LHCN-M2 (cell line): ENCODE measurements at regions not wholly inside any gene's neighbourhood (a gene's known extent, or its start where the extent isn't known, plus 50 kb on each side); places are given as distances from the start of the nearest gene placed in this dataset.
"Not testable (repeated sequence)": the region's sequence is repeated elsewhere in the genome, so short reads cannot be mapped to it uniquely, and the experiment has no call there.

ENCODE experiments used
- DNase-seq: peaks from one replicate; pipeline ENCODE4 v3.0.0-alpha.2; 2012; ENCODE audit warnings: low read depth

GRCh38 chr10:129056734-129057689 lies 410.0 kb upstream of the MGMT start:
- DNase-seq, result no peak

- DNase-seq, result no peak
Observed at GRCh38 chr10:129057856-129058663, 409.0 kb upstream of the MGMT start.

- DNase-seq, result no peak
Observed at GRCh38 chr10:129058664-129059155, 408.3 kb upstream of the MGMT start.

- no peak for DNase-seq
Observed at GRCh38 chr10:129059977-129060376, 407.1 kb upstream of the MGMT start.

GRCh38 chr10:129063212-129063611 lies 403.8 kb upstream of the MGMT start:
- DNase-seq, result no peak

- DNase-seq, result no peak
Observed at GRCh38 chr10:129063877-129064276, 403.2 kb upstream of the MGMT start.

GRCh38 chr10:129066529-129066928 lies 400.5 kb upstream of the MGMT start:
- DNase-seq, result not testable (repeated sequence)

GRCh38 chr10:129071411-129071810 lies 395.6 kb upstream of the MGMT start:
- not testable (repeated sequence) for DNase-seq

GRCh38 chr10:129074939-129075338 lies 392.1 kb upstream of the MGMT start:
- no peak for DNase-seq

GRCh38 chr10:129075508-129075907 lies 391.5 kb upstream of the MGMT start:
- DNase-seq, result no peak

GRCh38 chr10:129075927-129076326 lies 391.1 kb upstream of the MGMT start:
- DNase-seq, result no peak

- DNase-seq, result no peak
Observed at GRCh38 chr10:129078346-129078745, 388.7 kb upstream of the MGMT start.

GRCh38 chr10:129078746-129079145 lies 388.3 kb upstream of the MGMT start:
- no peak for DNase-seq

- DNase-seq, result no peak
Observed at GRCh38 chr10:129079705-129080104, 387.3 kb upstream of the MGMT start.

GRCh38 chr10:129085811-129086210 lies 381.2 kb upstream of the MGMT start:
- DNase-seq, result no peak

- no peak for DNase-seq
Observed at GRCh38 chr10:129089341-129089740, 377.7 kb upstream of the MGMT start.

- no peak for DNase-seq
Observed at GRCh38 chr10:129090165-129090564, 376.9 kb upstream of the MGMT start.

GRCh38 chr10:129090618-129091366 lies 376.2 kb upstream of the MGMT start:
- DNase-seq, result no peak

GRCh38 chr10:129093641-129094040 lies 373.4 kb upstream of the MGMT start:
- DNase-seq, result no peak

- no peak for DNase-seq
Observed at GRCh38 chr10:129094233-129094632, 372.8 kb upstream of the MGMT start.

GRCh38 chr10:129094861-129095260 lies 372.2 kb upstream of the MGMT start:
- no peak for DNase-seq

- DNase-seq, result no peak
Observed at GRCh38 chr10:129095680-129096064, 371.4 kb upstream of the MGMT start.
